NCI-H1930 (cell line): ENCODE measurements at regions not wholly inside any gene's neighbourhood (a gene's known extent, or its start where the extent isn't known, plus 50 kb on each side); places are given as distances from the start of the nearest gene placed in this dataset.

ENCODE experiments used
- DNase-seq, 2 experiments: peaks; one replicate each; lab custom pipeline; 2025; lab: John Stamatoyannopoulos, UW

DNA sequence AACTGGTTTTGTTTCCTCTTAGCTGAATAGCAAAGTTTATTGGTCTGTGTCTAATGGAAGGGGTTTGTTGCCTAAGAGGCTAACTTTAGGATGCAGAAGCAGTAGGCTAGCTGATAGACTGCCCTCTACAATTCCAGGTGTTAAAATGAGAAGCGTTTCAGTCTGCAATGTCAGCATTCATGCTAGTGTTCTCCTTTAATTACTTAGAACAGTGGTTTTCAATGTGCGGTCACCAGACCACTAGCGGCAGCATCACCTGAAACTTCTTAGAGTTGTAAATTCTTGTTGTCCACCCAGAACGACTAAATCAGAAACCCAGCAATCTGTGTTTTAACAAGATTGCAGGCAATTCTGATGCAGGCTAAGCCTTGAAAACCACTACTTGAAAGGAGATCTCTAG is 392.9 kb downstream of the IPMK start:
- DNase-seq: no peak

DNA sequence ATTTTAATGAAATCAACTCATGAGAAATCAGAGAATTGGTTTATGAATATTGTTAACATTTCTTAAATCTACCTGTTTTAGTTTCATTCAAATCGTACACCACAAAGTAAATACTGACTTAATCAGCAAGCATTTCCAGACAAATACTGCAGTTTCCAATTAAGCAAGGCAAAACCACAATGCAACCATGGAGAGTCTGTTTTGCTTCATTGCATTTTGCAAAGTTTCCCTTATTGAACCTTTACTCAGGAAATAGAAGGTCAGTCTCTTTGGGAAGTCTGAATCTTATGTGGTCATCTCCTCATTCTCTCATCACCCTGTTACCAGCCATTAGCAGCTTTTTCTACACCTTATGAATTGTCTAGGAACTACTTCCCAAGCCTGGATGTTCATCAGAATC is 400.5 kb downstream of the IPMK start:
- DNase-seq: no peak

DNA sequence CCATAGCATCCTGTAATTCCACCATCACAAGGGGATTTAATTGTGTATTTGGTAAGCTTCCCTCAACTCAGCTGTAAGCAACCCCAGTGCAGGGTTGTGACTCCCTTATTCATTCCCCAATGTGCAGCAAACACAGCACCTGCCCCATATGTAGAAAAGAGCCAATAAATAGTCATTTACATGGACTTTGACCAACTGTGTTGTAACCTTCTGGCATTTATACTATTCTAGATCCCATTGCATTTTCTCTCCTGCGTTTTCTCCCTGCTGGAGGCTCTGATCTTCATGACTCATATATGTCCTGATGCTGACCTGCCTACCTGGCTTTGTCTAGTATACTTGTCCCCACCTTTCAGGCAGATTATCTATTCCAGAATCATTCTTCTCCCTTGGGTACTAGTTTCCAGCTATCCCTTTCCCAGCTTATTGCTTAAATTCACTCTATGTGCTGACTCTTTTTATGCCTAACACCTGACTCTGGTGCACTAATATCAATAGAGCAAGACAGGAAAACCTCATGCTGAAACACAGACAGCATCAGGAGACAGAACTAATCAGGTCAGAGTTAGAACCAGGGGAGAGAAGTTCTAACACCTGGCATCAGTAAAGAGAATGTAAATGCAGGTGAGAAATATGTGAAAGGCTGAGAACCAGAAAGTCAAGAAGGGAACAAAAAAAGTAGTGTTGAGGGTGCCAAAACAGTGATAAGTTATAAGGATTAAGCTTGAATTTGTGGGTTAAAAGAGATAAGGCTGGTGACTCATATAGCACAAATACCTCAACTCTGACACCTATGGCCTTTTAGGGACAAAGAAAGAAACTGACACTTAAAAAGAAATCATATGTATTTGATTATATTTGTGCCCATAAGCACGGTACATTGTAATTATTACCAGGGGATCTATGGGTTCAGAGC is 402.7 kb downstream of the IPMK start:
- DNase-seq: no peak

DNA sequence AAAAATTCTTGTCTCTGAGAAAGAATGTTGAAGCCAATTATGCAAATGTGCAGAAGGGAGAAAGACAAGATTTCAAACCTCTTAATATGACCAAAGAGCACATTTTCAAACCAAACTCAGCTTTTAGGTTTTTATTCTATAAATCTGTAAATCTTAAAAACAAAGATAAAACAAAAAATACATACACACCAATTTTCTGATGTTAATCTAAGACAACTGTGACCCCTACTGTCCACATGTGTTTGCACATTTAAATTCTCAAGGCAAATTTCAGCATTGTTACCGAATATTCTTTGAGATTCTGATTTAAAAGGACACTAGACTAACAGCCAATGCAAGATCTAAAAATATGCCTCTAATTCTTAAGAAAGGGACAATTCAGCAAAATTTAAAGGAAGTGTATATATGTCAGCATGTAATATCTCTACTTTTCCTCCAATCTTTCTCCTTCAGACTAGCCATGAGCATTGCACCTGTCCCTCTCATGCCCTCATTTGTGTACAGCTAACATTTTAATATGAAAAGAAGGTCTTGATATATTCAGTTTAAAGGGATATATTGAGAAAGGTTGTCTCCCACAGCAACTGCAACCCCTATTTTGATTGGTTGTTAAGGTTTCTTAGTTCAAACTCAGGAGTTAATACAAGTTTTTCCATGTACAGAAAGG is 417.9 kb downstream of the IPMK start:
- no peak for DNase-seq

DNA sequence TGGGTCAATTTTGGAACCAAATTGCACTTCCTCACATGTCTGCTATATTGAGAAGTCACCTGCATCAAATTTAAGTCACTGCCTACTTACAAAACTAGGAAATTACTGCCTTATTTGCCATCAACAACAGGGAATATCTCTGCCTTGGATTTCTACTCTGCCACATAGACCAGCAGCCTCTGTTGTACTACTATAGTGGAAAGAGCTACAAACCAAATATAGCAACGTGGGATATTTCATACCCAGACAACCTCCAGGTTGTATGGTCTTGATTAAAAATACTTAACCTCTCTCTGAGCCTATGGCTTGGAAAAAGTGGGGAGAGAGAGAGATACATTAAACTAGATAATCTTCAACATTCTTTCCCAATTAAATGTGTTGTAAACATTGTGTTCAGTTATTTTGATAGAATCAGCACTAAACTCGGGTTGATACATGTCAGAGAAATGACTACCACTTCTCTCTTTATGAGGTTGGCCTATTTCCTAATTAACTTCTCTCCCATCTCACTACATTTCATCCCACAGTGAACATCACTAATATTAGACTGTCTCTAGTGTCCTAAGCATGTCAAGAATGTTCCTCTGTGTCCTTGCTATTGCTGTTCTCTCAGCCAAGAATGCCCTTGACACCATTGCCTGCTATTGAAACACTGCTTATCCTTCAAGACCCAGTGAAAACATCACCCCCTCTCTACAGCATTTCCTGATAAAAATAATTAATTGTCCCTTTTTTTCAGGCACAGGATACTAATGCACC is 421.2 kb downstream of the IPMK start:
- no peak for DNase-seq

DNA sequence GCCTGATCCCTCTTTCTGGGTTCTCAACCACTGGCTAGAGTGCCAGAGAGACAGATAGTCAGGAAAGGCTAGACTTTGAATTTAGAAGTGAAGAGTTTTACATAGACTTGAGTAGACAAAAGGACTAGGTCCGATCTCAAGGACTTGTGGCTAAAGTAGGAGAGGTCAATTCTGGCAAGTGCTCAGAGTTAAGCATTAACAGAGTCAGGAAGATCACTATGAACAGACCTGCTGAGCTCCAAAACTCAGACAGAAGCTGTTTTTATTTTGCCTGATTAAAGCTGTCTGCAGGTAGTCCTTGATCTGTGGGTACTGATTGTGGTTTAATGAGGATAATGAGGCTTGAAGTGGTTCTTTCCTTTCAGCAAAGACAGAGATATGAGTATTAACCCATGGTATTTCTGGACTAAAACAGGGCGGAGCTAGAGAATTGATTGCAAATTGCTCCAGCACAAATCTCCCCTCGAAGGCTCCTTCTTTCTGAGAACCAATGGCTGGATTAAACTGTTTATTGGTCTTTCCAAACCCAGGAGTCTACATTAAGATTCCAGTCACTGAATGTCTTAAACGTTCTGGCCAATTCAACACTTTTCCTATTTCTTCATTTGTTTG is 423.2 kb downstream of the IPMK start:
- DNase-seq: no peak

DNA sequence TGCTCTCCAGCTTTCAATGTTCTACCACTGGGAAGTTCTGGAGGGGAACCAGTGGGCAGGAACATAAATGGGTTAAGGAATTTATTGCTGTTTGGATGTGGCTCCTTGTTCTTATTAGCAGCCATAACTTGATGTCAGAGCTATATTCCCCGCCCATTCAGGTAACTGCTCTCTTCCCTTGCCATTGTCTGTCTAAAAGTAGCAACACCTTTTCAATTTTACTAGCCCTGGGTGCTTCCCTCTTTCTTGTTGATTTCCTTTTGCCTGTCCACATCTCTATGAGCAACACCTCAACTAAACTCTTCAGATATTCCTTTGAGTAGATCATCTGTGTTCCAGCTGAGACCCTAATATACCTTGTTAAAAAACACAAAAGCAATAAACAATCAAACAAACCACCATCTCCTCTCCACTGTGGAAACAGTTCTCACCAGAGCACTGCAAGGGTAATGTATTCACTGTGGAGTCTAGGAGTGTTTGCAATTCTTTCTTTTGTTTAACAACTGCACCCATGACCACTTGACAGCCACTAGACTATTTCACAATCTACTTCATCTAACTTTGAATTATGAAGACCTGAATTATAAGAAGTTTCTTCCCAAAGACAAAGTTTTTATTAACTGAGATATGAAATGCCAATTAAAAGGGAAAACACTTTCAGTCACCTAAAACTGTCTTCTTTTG is 436.7 kb downstream of the IPMK start:
- DNase-seq: no peak

DNA sequence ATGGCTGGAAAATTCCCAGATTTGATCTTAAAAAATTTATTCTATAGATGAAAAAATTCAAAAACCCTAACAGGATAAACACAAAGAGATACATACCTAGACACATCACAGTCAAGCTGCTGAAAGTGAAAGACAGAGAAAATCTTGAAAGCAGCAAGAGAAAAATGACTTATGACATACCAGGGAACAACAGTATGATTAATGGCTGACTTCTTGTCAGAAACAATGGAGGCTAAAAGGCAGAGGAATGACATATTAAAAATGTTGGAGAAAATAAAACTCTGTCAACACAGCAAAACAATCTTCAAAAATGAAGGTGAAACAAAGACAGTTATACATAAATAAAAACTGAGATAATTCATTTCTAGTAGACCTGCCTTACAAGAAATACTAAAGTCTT is 442.7 kb downstream of the IPMK start:
- DNase-seq: no peak

DNA sequence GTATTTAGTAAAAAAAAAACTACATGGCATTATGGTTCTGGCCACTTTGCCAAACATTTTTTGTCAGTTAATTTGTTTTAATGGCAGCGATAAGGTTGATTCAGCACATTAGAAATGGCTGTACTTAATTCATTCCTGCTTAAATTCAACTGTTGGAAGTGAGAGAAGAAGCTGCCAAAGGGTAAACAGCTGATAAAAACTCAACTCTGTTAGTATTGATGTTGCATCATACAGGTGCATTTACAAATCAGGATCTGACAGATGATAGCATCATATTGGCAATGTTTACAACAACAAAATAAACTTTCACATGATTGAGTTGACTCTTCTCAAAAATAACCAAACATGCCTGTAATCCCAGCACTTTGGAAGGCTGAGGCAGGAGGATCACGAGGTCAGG is 444.3 kb downstream of the IPMK start:
- DNase-seq: no peak

DNA sequence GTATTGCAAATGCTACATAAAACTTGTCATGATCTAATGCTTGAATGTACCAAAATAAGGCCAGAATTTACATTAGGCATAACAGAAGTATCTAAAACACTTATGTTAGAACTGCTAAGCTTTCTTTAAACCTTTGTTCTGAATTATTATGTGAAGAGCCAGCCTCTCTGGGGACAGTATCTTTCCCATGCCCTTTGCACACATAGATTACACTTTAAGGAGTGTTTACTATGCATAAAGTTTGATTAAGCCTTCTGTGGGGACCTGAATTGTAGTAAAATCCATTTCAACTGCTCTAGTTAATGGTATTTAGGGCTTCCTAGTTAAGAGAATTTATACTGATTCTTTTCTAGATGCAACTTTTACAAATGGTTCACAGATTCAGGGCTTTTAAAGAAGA is 444.7 kb downstream of the IPMK start:
- no peak for DNase-seq

DNA sequence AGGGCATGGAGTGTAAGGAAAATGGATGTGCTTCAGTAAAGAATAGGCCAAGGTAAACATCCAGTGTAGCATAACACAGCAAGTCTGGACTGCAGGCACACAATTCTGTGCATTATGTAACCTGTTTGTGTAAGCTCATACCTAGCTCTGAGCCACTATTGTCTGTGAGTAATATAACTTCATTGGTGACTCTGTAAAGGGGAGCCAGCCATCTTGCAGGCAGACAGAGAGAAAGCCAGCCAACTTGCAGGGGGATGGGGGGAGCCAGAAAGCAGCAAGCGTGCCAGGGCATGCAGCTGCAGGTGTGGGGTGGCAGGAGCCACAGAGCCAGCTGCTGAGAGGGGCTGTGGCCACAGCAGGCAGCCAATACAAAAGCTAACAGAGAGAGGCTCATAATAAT is 449.2 kb downstream of the IPMK start:
- DNase-seq: no peak

DNA sequence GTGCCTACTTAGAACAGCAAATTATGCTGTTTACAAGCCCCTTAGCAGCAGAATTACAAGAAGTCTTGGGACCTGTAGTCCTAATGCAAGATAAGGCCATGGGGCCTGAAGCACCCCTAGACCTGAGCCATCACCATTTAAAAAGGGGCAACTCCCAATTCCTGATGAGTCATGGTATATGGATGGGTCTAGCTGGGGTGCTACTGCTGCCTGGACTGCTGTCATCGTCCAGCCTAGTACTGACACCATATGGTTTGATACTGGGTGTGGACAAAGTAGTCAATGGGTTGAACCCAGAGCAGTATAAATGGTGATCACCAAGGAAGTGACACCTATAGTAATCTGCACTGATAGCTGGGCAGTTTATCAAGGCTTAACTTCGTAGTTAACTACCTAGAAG is 450.0 kb downstream of the IPMK start:
- no peak for DNase-seq

DNA sequence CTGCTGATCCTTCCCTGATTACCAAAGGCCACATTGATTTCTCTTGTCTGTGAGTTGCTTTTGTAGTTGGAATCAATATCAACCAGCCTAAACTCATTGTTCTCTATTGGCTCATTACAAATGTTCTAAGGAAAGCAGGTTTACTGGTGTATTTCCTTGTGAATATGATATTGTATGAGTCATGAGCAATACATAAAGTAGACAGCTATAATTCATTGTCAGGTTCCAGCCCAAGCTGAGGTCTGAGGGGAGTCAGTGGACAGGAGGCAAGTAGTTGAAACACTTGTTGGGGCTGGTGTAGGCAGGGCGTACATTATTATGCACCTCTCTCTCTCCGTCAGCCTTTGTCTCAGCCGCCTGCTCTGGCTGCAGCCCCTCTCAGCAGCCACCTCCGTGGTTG is 451.7 kb downstream of the IPMK start:
- no peak for DNase-seq

DNA sequence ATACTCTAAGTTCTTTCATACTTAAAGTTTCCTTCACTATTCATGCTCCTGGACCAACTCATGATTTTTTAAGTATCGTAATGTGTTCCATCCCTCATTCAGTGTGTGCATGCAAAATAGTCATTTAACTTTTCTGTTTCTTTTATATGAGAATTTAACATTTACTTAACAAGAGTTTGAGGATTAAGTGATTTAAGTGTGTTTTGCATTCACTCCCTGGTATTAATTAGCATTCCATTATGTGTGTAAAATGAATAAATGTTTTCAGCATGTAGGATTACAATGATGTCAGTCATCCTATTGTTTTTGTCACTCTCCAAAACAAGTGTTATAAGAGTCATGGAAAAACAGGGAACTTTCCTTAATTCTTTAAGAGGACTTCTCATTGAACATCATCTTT is 457.7 kb downstream of the IPMK start:
- no peak for DNase-seq

DNA sequence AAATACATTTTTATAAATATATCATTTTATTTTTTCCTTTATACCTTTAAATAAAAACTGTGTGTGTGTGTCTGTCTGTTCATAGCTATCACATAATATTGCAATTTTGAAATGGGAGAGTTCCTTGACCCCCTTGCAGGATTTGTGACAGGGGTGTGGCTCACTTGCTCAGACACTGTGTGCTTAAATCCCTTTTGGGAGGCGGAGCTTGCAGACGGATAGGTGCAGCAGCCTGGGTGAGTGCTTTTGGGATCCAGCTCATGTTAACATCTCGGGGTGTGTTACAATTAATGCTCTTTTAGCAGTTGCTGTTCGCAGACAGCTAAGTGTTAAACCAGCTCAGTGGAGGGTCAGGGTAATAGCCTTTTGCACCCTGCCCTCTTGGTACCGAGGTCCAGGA is 459.8 kb downstream of the IPMK start:
- DNase-seq: no peak

DNA sequence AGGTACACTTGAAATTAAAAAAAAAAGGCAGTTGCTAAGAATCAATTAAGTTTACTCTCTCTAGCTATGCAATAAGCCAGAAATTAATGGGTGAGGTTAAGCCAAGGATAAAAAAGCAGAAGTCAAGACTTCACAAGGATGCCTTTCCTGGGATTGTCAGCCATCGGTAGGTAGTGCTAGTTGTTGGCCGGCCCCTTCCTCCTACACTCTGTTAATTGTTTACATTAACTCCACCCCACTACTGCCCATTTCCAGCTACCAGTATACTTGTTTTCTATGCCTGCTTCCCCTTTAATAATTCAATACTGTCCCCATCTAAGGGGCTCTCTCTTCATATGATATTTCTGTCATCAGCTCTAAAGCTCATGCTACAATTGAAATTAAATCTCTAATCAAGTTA is 461.0 kb downstream of the IPMK start:
- no peak for DNase-seq

DNA sequence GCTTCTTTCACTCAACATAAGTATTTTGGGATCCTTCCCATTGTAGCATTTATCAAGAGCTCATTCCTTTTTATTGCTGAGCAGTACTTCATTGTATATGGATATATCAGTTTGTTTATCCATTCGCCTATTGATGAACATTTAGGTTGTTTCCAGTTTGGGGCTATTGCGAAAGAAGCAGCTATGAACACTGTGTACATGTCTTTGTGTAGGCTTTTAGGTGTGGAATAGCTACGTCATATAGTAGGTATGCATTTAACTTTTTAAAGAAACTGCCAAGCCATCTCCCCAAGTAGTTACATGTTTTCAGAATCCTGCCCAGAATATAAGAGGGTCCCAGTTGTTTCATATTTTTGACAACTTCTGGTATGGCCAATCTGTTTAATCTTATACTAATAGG is 468.1 kb downstream of the IPMK start:
- no peak for DNase-seq

DNA sequence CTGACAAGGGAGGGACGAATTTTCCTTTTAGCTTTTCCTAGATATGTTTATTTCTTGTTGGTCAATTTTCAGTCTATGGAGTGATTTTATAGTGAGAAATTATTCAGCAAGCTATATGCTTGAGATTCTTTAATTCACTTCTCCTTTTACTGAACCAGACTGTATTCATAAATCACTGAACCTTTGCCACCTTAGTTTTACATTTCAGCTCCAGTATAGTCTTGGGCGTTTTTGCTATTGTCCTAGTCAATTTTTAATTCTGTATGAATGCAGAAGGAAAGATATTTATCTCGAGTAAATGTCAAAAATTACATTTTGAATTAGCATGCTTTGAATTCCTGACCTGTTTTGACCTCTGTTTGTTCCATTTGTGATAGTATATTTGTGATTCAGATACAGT is 468.9 kb downstream of the IPMK start:
- no peak for DNase-seq

DNA sequence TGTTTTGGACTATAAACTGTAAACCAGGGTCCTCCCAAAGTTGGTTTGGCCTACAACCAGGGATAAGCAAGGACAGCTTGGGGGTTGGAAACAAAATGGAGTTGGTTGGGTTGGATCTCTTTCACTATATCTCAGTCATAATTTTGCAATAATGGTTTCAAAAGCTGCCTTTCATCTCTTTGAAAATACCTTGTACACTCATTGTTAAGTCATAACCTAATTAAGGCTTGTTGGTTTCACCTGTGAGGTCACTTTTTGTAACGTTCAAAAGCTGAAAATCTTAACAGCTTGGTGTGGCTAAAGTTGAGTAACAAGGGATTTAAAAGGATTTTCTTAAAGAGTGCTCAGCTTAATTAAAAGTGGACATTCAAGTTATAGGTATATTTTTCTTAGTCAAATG is 476.1 kb downstream of the IPMK start:
- no peak for DNase-seq

DNA sequence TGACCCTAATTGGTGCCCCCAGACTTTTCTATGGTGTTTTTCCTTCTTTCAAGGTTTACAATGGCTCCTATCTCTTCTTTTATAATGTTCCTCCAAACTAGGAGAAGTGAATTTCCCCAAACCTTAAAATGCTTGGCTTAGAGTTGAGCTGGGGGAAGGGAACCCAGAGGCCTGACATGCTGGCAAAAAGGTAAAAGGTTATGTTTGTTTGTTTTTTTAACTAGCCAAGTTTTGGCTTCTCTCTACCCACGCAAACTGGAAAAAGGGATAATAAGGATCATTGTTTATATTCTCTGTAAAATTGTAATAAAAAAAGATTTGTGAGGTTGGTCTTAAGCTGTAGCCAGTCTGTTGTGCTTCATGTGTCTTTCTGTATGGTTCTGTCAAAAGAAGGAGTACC is 477.0 kb downstream of the IPMK start:
- DNase-seq: no peak

DNA sequence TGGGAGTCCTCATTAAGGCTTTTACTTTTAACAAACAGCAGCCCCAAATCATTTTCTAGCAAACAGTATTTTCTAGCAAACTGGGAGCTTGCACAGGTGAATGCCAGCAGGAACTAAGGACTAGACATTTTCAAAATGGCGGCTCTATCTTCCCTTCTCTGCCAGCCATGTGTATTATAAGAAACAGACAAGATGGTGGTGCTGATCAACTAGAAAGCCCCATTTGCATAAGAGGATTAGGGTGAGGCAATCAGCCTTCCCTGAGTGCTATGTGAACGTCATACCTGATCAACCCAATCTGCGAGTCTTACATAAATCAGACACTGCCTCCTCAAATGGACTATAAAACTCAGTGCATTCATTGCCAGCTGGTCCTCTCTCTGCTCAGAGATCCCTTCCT is 479.6 kb downstream of the IPMK start:
- DNase-seq: no peak
